ENCODE measurements at regions not wholly inside any gene's neighbourhood (a gene's known extent, or its start where the extent isn't known, plus 50 kb on each side); places are given as distances from the start of the nearest gene placed in this dataset.

DNA sequence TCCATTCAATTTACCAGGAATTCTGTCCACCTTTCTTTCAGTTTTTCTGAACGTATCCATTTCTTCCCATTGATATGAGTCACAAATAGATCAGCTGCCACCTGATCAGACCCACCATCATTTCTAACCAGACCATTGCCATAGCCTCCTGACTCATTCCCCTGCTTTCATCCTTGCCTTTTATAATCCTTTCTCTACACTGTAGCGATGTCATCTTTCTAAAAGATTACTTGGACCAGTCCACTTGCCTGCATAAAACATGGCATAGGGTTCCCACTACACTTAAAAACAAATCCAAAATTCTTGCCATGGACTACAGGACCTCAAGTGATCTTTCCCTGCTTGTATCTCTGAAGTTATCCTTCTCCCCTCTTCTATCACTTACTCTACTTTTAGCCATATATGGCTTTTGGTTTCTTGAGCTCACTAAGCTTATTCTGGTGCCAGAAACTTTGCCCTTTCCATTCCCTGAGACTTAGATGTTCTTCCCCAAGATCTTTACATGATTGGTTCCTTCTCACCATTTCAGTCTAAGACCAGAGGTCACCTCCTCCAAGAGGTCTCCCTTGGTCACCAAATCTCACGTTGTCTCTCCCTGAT is 149.5 kb upstream of the KRR1 start:
- DNase-seq (peak; percentile 87), ATAC-seq (peak; percentile 56)
- intact Hi-C loops (cut with micrococcal nuclease) = loop anchor here (1.0 to 5.0 kb wide), 4 partner anchors 51 to 360 kb away; no protein-coding TSS in a partner anchor
- Histone ChIP-seq H3K9me3 (ENCODE audit: low read length) (no peaks in the 10 kb centered on the region), H4K20me1 (ENCODE audit: low read length) (no peaks in the 10 kb centered on the region), H3K4me2 (ENCODE audit: low read length) (peak overlapping the region; percentile 79), H3K4me3 (ENCODE audit: low read length) (peak overlapping the region; percentile 31; the same call in 1 of the 2 replicates), H2AFZ (ENCODE audit: low read length) (peak overlapping the region; percentile 37; the same call in 1 of the 2 replicates), H3K9ac (ENCODE audit: low read length) (peak overlapping the region; percentile 80), H3K27me3 (ENCODE audit: low read length) (no peaks in the 10 kb centered on the region), H3F3A (ENCODE audit: low read length, unreplicated experiment) (peaks cover 16% of the 10 kb centered on the region), H3K4me1 (ENCODE audit: insufficient read depth, low read length) (peaks cover 66% of the 10 kb centered on the region), H3K9me2 (replicated peaks; ENCODE audit: low read length) (no peaks in the 10 kb centered on the region), H3K36me3 (ENCODE audit: low read depth, low read length) (no peaks in the 10 kb centered on the region), H3K79me2 (ENCODE audit: low read length) (no peaks in the 10 kb centered on the region), H3K27ac (ENCODE audit: low read length) (peak overlapping the region; percentile 95)
- ChIA-PET POLR2A (ENCODE audit: unreplicated experiment) (no interaction called here), CTCF (no interaction called here)
- TF ChIP-seq EZH2phosphoT487 (IDR thresholded peaks at IDR 0.05; ENCODE audit: borderline replicate concordance, low read length) = no peak
- TF ChIP-seq CTCF (conservative IDR thresholded peaks at IDR 0.05; ENCODE audit: low read depth, low read length) = no peak
- TF ChIP-seq EZH2 (IDR thresholded peaks at IDR 0.05; ENCODE audit: low read length, unreplicated experiment) = no peak
- BruUV-seq (replicated peaks) = no TSS peak

GRCh38 chr12:75660107-75660530 is 148.7 kb upstream of the KRR1 start:
- ChIA-PET CTCF (no interaction called here), POLR2A (ENCODE audit: unreplicated experiment) (interaction anchor here (1.4 kb wide), 1 partner anchor 371 kb away, joined by 10 read pairs; the partner anchor contains the start of gene PHLDA1)
- Histone ChIP-seq H3K9ac (ENCODE audit: low read length) (peak overlapping the region; percentile 80), H3K4me2 (ENCODE audit: low read length) (peak overlapping the region; percentile 79), H3K36me3 (ENCODE audit: low read depth, low read length) (no peaks in the 10 kb centered on the region), H3K9me2 (replicated peaks; ENCODE audit: low read length) (no peaks in the 10 kb centered on the region), H3K4me3 (ENCODE audit: low read length) (peak overlapping the region; percentile 31), H2AFZ (ENCODE audit: low read length) (peak overlapping the region; percentile 37), H3K79me2 (ENCODE audit: low read length) (no peaks in the 10 kb centered on the region), H3K9me3 (ENCODE audit: low read length) (no peaks in the 10 kb centered on the region), H3K27me3 (ENCODE audit: low read length) (no peaks in the 10 kb centered on the region), H3F3A (ENCODE audit: low read length, unreplicated experiment) (peaks cover 16% of the 10 kb centered on the region), H3K4me1 (ENCODE audit: insufficient read depth, low read length) (peaks cover 67% of the 10 kb centered on the region), H4K20me1 (ENCODE audit: low read length) (no peaks in the 10 kb centered on the region), H3K27ac (ENCODE audit: low read length) (peak overlapping the region; percentile 95)
- intact Hi-C loops (cut with micrococcal nuclease) = loop anchor here (1.0 to 5.0 kb wide), 4 partner anchors 52 to 361 kb away; no protein-coding TSS in a partner anchor
- ATAC-seq = peak; percentile 37
- TF ChIP-seq CTCF (conservative IDR thresholded peaks at IDR 0.05; ENCODE audit: low read depth, low read length) (no peak), EZH2phosphoT487 (IDR thresholded peaks at IDR 0.05; ENCODE audit: borderline replicate concordance, low read length) (no peak), EZH2 (IDR thresholded peaks at IDR 0.05; ENCODE audit: low read length, unreplicated experiment) (no peak)
- DNase-seq = peak; percentile 83
- no TSS peak for BruUV-seq (replicated peaks)

All from PC-3 (cell line).